C4-2B (cell line): ENCODE measurements at regions not wholly inside any gene's neighbourhood (a gene's known extent, or its start where the extent isn't known, plus 50 kb on each side); places are given as distances from the start of the nearest gene placed in this dataset.

Experiments used
- ZFX ChIP-seq: fragments of 450-650 bp; IDR thresholded peaks from 2 replicates; pipeline ENCODE4 v1.6.1; 2017
- TF ChIP-seq, protein P1 (sequence below): fragments of 450-650 bp; conservative IDR thresholded peaks from 2 replicates; pipeline ENCODE4 v1.5.1; 2017; ENCODE audit warnings: mild to moderate bottlenecking

- TF ChIP-seq, protein P1, sequence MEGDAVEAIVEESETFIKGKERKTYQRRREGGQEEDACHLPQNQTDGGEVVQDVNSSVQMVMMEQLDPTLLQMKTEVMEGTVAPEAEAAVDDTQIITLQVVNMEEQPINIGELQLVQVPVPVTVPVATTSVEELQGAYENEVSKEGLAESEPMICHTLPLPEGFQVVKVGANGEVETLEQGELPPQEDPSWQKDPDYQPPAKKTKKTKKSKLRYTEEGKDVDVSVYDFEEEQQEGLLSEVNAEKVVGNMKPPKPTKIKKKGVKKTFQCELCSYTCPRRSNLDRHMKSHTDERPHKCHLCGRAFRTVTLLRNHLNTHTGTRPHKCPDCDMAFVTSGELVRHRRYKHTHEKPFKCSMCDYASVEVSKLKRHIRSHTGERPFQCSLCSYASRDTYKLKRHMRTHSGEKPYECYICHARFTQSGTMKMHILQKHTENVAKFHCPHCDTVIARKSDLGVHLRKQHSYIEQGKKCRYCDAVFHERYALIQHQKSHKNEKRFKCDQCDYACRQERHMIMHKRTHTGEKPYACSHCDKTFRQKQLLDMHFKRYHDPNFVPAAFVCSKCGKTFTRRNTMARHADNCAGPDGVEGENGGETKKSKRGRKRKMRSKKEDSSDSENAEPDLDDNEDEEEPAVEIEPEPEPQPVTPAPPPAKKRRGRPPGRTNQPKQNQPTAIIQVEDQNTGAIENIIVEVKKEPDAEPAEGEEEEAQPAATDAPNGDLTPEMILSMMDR = no peak
- TF ChIP-seq ZFX = no peak
Observed at GRCh38 chr1:108050911-108051629, 86.1 kb upstream of the VAV3 start.
